NCI-H345 (cell line): ENCODE measurements at regions not wholly inside any gene's neighbourhood (a gene's known extent, or its start where the extent isn't known, plus 50 kb on each side); places are given as distances from the start of the nearest gene placed in this dataset.

Experiments used
- DNase-seq: peaks from one replicate; lab custom pipeline; 2025; lab: John Stamatoyannopoulos, UW

- DNase-seq, result no peak
Measured at GRCh38 chr13:40505196-40505595, 161.2 kb downstream of the FOXO1 start.
